CD4-positive, alpha-beta T cell treated with Interleukin-21 for 1 hour (primary cell): ENCODE measurements at regions not wholly inside any gene's neighbourhood (a gene's known extent, or its start where the extent isn't known, plus 50 kb on each side); places are given as distances from the start of the nearest gene placed in this dataset.

Experiments
- DNase-seq: peaks from one replicate; pipeline ENCODE4 v3.0.0-alpha.2; 2020

- no peak for DNase-seq
Measured at GRCh38 chr2:105649534-105649933, 95.2 kb upstream of the NCK2 start.

DNA sequence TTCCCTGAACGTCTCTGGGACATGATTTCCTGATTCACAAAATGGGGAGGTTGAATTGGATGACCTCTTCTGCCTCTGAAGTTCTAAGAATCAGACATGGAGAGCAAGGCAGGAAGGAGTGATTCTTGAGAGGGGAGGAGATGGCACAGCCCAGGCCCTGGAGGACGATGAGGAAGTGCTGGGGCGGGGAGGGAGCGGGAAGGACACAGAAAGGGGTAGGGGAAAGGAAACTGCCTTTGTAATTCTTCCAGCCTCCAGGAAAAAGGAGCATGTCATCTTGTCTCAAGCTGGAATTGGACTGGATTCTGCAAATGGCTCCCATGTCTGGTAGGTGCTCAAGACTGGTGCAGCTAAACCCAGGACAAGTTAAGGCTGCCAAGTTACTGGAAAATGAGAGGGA is 97.0 kb upstream of the NCK2 start:
- no peak for DNase-seq

- no peak for DNase-seq
Measured at GRCh38 chr2:105646774-105647076, 98.0 kb upstream of the NCK2 start.

DNA sequence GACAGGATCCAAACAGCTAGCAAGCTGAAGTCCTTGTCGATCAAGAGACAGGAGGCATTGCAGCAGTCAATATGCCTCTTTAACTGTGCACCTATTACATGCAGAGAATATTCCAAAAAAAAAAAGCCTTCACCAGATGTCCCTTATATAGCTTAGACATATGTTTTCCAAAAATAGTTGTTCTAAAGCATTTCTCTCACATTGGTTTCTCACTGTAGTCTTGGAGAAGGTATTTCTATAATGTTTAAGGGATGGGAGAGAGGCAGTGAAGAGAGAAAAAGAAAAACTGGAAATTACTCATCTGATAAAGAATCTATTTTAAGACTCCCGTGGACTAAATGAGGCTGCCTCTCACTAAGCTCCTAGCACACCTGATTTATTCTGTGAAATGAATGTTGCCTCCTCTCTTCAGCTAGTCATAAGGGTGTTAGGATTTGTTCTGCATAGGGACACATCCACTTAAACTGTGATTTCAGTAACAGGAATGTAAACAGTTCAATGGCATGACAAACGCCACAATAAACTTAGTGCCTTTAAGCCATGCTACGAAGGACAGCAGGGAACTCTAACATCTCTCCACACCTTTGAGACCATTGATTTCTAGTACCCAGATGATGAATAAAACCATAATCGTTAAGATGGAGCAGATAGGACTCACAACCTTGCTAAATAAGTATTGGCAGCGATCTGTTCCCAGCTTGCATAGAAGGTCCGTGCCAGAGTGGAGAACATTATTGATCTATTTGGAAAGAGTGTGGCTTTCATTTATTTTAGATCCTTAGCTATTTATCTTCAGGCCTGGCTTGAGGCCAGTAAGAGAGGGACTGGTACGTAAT is 98.6 kb upstream of the NCK2 start:
- DNase-seq: no peak

GRCh38 chr2:105645031-105645937 is 99.4 kb upstream of the NCK2 start:
- DNase-seq: no peak

GRCh38 chr2:105644174-105644980 is 100.3 kb upstream of the NCK2 start:
- DNase-seq: no peak

GRCh38 chr2:105643405-105644173 is 101.1 kb upstream of the NCK2 start:
- no peak for DNase-seq

DNA sequence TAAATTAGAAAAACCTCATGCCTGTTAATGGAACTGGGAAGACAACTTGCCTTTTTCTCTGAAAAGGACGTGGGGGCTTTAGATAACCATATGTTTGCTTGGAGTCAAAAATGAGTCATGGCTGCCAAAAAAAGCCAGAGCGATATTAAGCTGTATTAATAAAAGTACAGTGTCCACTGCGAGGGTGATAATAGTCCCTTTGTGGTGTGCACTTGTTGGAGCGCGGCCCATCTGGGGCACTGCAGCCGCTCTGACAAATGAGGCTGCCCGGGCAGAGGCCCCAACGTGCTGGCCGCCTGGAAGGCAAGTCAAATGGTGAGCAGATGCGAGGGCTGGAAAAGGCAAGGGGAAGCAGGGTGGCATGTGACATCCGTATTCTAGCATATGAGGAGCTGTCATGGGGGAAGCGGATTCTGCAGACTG is 103.3 kb upstream of the NCK2 start:
- no peak for DNase-seq

GRCh38 chr2:105640246-105640645 is 104.5 kb upstream of the NCK2 start:
- DNase-seq: no peak

DNA sequence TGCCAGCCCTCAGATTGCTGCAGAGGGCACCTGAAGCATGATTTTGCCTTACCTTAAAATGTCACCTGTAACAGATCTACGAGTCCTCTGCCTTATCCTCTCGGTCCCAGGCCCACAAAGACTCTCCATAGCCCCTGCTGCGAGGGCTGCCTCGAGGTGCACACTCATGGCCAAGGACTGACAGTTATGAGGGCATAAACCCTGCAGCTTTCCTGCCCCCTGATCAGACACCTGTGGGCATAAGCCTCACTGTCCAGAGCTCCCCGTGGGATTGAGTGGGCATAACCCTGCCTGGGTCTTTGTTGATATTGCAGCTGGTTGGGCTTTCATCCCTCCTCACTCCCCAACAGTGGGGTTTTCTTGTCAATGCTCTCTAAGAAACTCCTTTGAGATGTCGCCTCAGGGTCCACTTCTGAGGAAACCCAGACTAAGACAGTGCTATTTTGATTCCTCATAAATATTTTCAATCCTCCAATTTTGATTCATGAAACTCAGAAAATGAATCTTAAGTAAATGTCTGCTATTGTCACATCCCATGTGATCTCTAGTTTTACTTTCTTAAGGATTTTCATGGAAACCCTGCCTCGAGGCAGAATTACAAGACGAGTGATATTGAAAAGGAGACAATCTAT is 108.5 kb upstream of the NCK2 start:
- DNase-seq: no peak

DNA sequence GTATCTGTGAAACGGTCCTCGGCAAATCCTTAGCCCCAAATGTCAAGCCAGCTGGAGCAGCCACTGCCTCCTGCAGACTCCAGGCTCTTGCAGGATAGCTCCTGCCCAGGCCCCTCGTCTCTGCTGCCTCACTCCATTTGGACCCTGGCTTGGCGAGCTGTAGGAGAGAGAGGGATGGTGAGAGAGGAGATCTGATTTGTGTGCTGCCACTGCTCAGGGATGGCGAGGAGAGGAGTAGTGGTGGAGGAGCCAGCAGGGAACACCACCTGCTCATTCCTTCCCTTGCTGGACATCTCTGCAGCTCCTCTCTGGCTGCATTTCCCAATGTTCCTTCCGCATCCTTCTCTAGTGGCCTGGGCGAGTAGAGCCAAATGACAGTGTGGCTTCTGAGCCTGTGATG is 109.1 kb upstream of the NCK2 start:
- DNase-seq: no peak

DNA sequence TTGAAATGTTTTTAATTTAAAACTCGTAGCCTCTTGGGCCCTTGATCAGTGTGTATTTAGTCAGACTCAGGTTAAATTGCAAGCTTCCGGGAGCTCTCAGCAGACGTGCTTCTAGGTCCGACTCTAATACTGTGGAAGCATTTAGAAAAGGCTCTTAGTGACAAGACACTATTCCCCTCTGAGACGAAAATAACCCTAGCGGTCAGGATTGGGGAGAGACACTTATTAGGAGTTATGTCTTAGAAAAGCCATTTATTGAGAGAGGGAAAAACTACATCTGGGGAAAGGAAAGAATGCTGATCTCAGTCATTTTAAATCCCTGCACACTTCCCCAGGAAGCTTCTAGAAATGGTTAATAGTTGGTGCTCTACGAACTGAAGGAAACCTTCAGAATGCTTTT is 110.5 kb upstream of the NCK2 start:
- DNase-seq: no peak

GRCh38 chr2:105631922-105632321 is 112.8 kb upstream of the NCK2 start:
- DNase-seq: no peak

DNA sequence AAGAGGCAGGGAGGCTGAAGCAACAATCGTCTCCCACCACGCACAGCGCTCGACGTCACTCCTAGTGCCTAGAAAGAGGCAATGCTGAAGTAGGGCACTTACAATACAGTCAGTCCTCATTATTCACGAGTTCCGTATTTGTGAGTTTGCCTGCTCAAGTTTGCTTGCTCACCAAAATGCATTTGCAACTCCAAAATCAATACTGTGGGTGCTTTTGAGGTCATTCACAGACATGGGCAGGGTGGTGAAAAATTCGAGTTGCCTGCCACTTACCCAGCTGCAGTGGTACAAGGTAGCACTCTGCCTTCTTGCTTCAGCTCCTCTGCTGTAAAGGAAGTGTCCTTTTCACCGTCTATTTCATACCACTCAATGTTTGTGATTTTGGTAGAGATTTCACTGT is 113.7 kb upstream of the NCK2 start:
- no peak for DNase-seq

GRCh38 chr2:105629634-105630033 is 115.1 kb upstream of the NCK2 start:
- DNase-seq: no peak

DNA sequence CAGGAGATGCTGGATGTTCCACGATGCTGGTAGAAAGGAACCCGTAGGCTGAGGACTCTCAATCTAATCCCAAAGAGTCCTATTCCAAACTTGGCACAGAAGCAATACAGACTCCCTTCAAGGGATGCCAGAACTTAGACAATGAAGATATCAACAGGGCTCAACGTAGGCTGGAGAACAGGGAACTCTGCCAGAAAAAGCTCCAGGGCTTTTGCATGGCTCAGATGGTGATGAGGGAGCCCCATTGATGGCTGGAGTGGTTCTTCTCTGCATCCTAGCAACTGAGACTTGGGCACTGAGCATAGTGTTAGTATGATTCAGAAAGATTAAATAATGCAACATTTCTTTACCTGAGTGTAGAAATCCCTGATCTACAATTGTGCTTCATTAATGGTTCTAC is 117.2 kb upstream of the NCK2 start:
- DNase-seq: no peak

DNA sequence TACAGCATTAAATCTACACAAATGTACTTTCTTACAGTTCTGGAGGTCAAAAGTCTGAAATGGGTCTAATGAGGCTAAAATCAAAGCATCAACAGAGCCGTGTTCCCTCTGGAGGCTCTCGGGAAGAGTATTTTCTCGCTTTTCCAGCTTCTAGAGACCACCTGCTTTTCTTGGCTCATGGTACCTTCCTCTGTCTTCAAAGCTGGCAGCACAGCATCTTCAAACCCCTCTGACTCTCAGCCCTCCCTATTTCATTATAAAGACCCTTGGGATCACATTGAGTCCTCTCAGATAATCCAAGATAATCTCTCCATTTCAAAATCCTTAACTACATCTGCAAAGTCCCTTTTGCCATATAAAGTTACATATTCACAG is 117.8 kb upstream of the NCK2 start:
- no peak for DNase-seq

GRCh38 chr2:105626212-105626965 is 118.3 kb upstream of the NCK2 start:
- DNase-seq: no peak

DNA sequence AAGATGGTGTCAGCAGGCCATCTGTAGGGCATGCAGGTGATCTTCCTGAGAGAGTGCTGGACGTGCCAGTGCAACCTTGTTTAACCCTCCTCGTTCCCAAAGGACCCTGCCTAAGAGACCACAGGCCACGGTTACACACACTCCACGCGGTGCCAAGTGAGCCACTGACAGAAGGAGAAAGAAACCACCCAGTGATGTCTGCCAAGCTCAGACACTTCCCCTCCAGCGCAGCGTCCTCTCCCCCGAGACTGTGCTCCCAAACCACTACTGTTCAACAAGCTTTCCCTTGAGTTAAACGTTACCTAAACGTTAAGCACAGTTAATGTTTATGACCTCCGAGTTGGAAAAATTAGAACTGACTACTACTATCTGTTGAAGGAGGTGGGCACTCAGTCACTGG is 119.1 kb upstream of the NCK2 start:
- no peak for DNase-seq

DNA sequence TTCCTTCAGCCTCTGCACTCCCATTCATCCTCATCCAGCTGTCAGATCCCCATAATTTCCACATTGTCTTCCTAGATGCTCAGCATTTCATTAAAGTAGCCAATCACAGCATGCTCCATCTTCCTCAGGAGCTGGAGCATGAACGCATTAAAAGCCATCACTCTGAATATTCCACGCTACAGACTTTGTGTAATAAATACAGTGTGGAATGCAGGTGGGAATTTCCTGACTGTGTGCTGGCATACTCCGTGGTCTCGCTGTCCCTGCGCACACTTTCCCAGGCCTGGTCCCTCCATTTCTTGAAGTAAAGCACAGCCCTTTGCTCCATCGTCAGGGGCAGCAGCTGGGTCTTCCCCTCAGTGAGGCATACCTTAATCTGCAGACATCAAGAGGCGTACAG is 123.7 kb upstream of the NCK2 start:
- DNase-seq: no peak

GRCh38 chr2:105618351-105618659 is 126.4 kb upstream of the NCK2 start:
- no peak for DNase-seq
